ENCODE measurements at regions not wholly inside any gene's neighbourhood (a gene's known extent, or its start where the extent isn't known, plus 50 kb on each side); places are given as distances from the start of the nearest gene placed in this dataset.

- TF ChIP-seq PATZ1 (CRISPR knock-in tag; IDR thresholded peaks at IDR 0.05; ENCODE audit: borderline replicate concordance): no peak
- TF ChIP-seq ZFP30 (CRISPR knock-in tag; IDR thresholded peaks at IDR 0.05): no peak
- no peak for TF ChIP-seq CREB5 (CRISPR knock-in tag; IDR thresholded peaks at IDR 0.05; ENCODE audit: low read depth)
- TF ChIP-seq ARNTL (CRISPR knock-in tag; IDR thresholded peaks at IDR 0.05; ENCODE audit: borderline replicate concordance, low read depth): no peak
- no peak for TF ChIP-seq TOX (CRISPR knock-in tag; IDR thresholded peaks at IDR 0.05; ENCODE audit: borderline replicate concordance)
- TF ChIP-seq POU6F1 (CRISPR knock-in tag; IDR thresholded peaks at IDR 0.05; ENCODE audit: borderline replicate concordance, low read depth): no peak
- no peak for TF ChIP-seq ESRRG (CRISPR knock-in tag; IDR thresholded peaks at IDR 0.05)
- no peak for TF ChIP-seq TSHZ2 (CRISPR knock-in tag; IDR thresholded peaks at IDR 0.05)
- TF ChIP-seq CSDC2 (CRISPR knock-in tag; IDR thresholded peaks at IDR 0.05): no peak
- TF ChIP-seq SNAI2 (CRISPR knock-in tag; IDR thresholded peaks at IDR 0.05): no peak
- TF ChIP-seq ISL1 (CRISPR knock-in tag; IDR thresholded peaks at IDR 0.05): no peak
- no peak for TF ChIP-seq PPARA (CRISPR knock-in tag; IDR thresholded peaks at IDR 0.05; ENCODE audit: borderline replicate concordance)
- no peak for TF ChIP-seq ZC3H10 (CRISPR knock-in tag; IDR thresholded peaks at IDR 0.05)
Observed at GRCh38 chr22:27253108-27253902, 548.3 kb downstream of the MN1 start.
